ENCODE measurements at regions not wholly inside any gene's neighbourhood (a gene's known extent, or its start where the extent isn't known, plus 50 kb on each side); places are given as distances from the start of the nearest gene placed in this dataset.

DNA sequence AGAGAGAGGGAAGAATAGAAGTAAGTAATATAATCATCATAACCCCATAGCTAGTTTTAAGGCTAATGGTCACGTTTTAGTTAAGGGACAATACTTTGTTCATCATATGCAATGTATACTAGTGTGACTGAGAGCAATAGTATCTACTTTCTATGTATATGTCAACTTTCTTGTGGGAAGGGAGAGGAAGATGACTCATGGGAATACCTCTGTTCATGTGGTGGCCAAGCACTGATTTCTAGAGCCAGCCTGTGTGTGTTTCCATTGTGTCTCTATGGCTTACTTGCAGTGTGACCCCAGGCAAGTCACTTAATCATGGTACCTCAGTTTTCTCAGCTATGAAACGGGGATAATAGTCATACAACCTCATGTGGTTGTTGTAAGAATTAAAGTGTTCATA is 639.6 kb downstream of the CETN3 start:
- TF ChIP-seq POLR2A (IDR thresholded peaks at IDR 0.05; ENCODE audit: low read depth, low read length) (no peak), TAF1 (IDR thresholded peaks at IDR 0.05; ENCODE audit: low read depth, low read length) (no peak), SPI1 (IDR thresholded peaks at IDR 0.05; ENCODE audit: low read depth, low read length) (no peak), POLR2AphosphoS5 (IDR thresholded peaks at IDR 0.05; ENCODE audit: low read depth, low read length) (no peak), PAX5 (IDR thresholded peaks at IDR 0.05; ENCODE audit: insufficient read depth, low read length, severe bottlenecking) (no peak), POU2F2 (IDR thresholded peaks at IDR 0.05; ENCODE audit: low read depth, low read length) (no peak)
